ENCODE measurements at regions not wholly inside any gene's neighbourhood (a gene's known extent, or its start where the extent isn't known, plus 50 kb on each side); places are given as distances from the start of the nearest gene placed in this dataset.

GRCh38 chr6:121917263-121917829 lies 481.9 kb downstream of the GJA1 start:
- no peak for TF ChIP-seq CTCF (tag by site-specific recombination; IDR thresholded peaks at IDR 0.05)
- no peak for TF ChIP-seq MEIS1 (CRISPR knock-in tag; IDR thresholded peaks at IDR 0.05; ENCODE audit: borderline replicate concordance)
- TF ChIP-seq PRDM4 (tag by site-specific recombination; IDR thresholded peaks at IDR 0.05): no peak
- no peak for TF ChIP-seq ZBTB11 (tag by site-specific recombination; conservative IDR thresholded peaks at IDR 0.05; ENCODE audit: low read depth)
- TF ChIP-seq ELK4 (IDR thresholded peaks at IDR 0.05; ENCODE audit: borderline replicate concordance, low read depth, low read length): no peak
- TF ChIP-seq ZNF645 (tag by site-specific recombination; IDR thresholded peaks at IDR 0.05): no peak
- no peak for TF ChIP-seq HOXC10 (CRISPR knock-in tag; IDR thresholded peaks at IDR 0.05)
- no peak for TF ChIP-seq KLF10 (tag by site-specific recombination; IDR thresholded peaks at IDR 0.05)
- TF ChIP-seq PBX3 (CRISPR knock-in tag; IDR thresholded peaks at IDR 0.05): no peak
- TF ChIP-seq INSM2 (tag by site-specific recombination; IDR thresholded peaks at IDR 0.05): no peak
- no peak for TF ChIP-seq ZNF837 (tag by site-specific recombination; IDR thresholded peaks at IDR 0.05)
- no peak for TF ChIP-seq ZNF843 (tag by site-specific recombination; IDR thresholded peaks at IDR 0.05)
